Neural crest cell (in vitro differentiated cells): ENCODE measurements at regions not wholly inside any gene's neighbourhood (a gene's known extent, or its start where the extent isn't known, plus 50 kb on each side); places are given as distances from the start of the nearest gene placed in this dataset.

Source experiments
- DNase-seq: peaks from one replicate; pipeline ENCODE4 v3.0.0; 2021; ENCODE audit warnings: low read depth, mixed read lengths, low spot score
- H3K27ac Mint-ChIP-seq: one replicate; pipeline ENCODE4 v1.8.0; 2021; ENCODE audit warnings: mild to moderate bottlenecking, mixed read lengths; ENCODE audit not compliant: unreplicated experiment
- H3K27me3 Mint-ChIP-seq: 2 replicates; pipeline ENCODE4 v1.8.0; 2021; ENCODE audit warnings: low read depth, mild to moderate bottlenecking, mixed read lengths
- H3K36me3 Mint-ChIP-seq: 2 replicates; pipeline ENCODE4 v1.8.0; 2021; ENCODE audit warnings: low read depth, mild to moderate bottlenecking, mixed read lengths
- H3K4me1 Mint-ChIP-seq: 2 replicates; pipeline ENCODE4 v1.8.0; 2021; ENCODE audit warnings: mixed read lengths
- H3K4me3 Mint-ChIP-seq: one replicate; pipeline ENCODE4 v1.8.0; 2021; ENCODE audit warnings: mild to moderate bottlenecking, mixed read lengths
- H3K9me3 Mint-ChIP-seq: 2 replicates; pipeline ENCODE4 v1.8.0; 2021; ENCODE audit warnings: mixed read lengths
- CTCF ChIP-seq: fragments of 200-600 bp; sonication (generic); conservative IDR thresholded peaks from 2 replicates; pipeline ENCODE4 v1.5.0; 2021; ENCODE audit warnings: antibody characterized with exemption, mild to moderate bottlenecking

GRCh38 chr4:72959411-72959810 lies 110.1 kb downstream of the COX18 start:
- TF ChIP-seq CTCF: no peak
- no peaks in the 10 kb centered on the region for H3K4me1 Mint-ChIP-seq
- H3K27ac Mint-ChIP-seq: no peak overlapping the region
- peaks cover 25% of the 10 kb centered on the region for H3K9me3 Mint-ChIP-seq
- H3K27me3 Mint-ChIP-seq: no peaks in the 10 kb centered on the region
- DNase-seq: no peak
- H3K4me3 Mint-ChIP-seq: no peak overlapping the region
- H3K36me3 Mint-ChIP-seq: peaks cover 14% of the 10 kb centered on the region

- H3K27ac Mint-ChIP-seq: no peak overlapping the region
- no peak for TF ChIP-seq CTCF
- DNase-seq: no peak
- peaks cover 6% of the 10 kb centered on the region for H3K9me3 Mint-ChIP-seq
- H3K27me3 Mint-ChIP-seq: no peaks in the 10 kb centered on the region
- no peak overlapping the region for H3K4me3 Mint-ChIP-seq
- no peaks in the 10 kb centered on the region for H3K36me3 Mint-ChIP-seq
- no peaks in the 10 kb centered on the region for H3K4me1 Mint-ChIP-seq
Measured at GRCh38 chr4:72954811-72955210, 114.7 kb downstream of the COX18 start.

GRCh38 chr4:72953571-72953970 lies 115.9 kb downstream of the COX18 start:
- Mint-ChIP-seq H3K4me1 (no peaks in the 10 kb centered on the region), H3K36me3 (no peaks in the 10 kb centered on the region), H3K9me3 (peaks cover 3% of the 10 kb centered on the region), H3K27me3 (no peaks in the 10 kb centered on the region), H3K27ac (no peak overlapping the region), H3K4me3 (no peak overlapping the region)
- no peak for TF ChIP-seq CTCF
- no peak for DNase-seq

- TF ChIP-seq CTCF: no peak
Measured at GRCh38 chr4:72951628-72952027, 117.9 kb downstream of the COX18 start.

GRCh38 chr4:72951147-72951546 lies 118.4 kb downstream of the COX18 start:
- H3K27ac Mint-ChIP-seq: no peak overlapping the region
- DNase-seq: no peak
- H3K4me3 Mint-ChIP-seq: no peak overlapping the region
- H3K27me3 Mint-ChIP-seq: no peaks in the 10 kb centered on the region
- TF ChIP-seq CTCF: peak; percentile 47
- no peaks in the 10 kb centered on the region for H3K36me3 Mint-ChIP-seq
- no peaks in the 10 kb centered on the region for H3K4me1 Mint-ChIP-seq
- peaks cover 3% of the 10 kb centered on the region for H3K9me3 Mint-ChIP-seq

More at GRCh38 chr4:72951628-72952027, 117.9 kb downstream of the COX18 start:
- no peak for DNase-seq
- no peaks in the 10 kb centered on the region for H3K27me3 Mint-ChIP-seq
- no peak overlapping the region for H3K27ac Mint-ChIP-seq
- no peaks in the 10 kb centered on the region for H3K36me3 Mint-ChIP-seq
- peaks cover 3% of the 10 kb centered on the region for H3K9me3 Mint-ChIP-seq
- no peaks in the 10 kb centered on the region for H3K4me1 Mint-ChIP-seq
- no peak overlapping the region for H3K4me3 Mint-ChIP-seq

GRCh38 chr4:72948080-72948479 lies 121.4 kb downstream of the COX18 start:
- Mint-ChIP-seq H3K36me3 (no peaks in the 10 kb centered on the region), H3K27me3 (no peaks in the 10 kb centered on the region), H3K4me1 (no peaks in the 10 kb centered on the region), H3K27ac (no peak overlapping the region), H3K9me3 (no peaks in the 10 kb centered on the region), H3K4me3 (no peak overlapping the region)
- TF ChIP-seq CTCF: no peak
- DNase-seq: no peak
